ENCODE measurements at regions not wholly inside any gene's neighbourhood (a gene's known extent, or its start where the extent isn't known, plus 50 kb on each side); places are given as distances from the start of the nearest gene placed in this dataset.

DNA sequence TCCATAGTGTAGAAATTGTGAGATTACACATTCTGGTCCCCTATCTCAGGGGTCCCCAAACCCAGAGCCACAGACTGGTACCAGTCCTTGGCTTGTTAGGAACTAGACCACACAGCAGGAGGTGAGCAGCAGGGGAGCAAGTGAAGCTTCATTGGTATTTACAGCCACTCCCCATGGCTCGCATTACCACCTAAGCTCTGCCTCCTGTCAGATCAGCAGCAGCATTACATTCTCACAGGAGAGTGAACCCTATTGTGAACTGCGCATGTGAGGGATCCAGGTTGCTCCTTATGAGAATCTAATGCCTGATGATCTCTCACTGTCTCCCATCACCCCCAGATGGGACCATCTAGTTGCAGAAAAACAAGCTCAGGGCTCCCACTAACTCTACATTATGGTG, 229.7 kb upstream of the IRF2BP2 start:
- ATAC-seq (no peak), DNase-seq (no peak)
- TF ChIP-seq, protein P1, sequence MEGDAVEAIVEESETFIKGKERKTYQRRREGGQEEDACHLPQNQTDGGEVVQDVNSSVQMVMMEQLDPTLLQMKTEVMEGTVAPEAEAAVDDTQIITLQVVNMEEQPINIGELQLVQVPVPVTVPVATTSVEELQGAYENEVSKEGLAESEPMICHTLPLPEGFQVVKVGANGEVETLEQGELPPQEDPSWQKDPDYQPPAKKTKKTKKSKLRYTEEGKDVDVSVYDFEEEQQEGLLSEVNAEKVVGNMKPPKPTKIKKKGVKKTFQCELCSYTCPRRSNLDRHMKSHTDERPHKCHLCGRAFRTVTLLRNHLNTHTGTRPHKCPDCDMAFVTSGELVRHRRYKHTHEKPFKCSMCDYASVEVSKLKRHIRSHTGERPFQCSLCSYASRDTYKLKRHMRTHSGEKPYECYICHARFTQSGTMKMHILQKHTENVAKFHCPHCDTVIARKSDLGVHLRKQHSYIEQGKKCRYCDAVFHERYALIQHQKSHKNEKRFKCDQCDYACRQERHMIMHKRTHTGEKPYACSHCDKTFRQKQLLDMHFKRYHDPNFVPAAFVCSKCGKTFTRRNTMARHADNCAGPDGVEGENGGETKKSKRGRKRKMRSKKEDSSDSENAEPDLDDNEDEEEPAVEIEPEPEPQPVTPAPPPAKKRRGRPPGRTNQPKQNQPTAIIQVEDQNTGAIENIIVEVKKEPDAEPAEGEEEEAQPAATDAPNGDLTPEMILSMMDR (IDR thresholded peaks at IDR 0.05) = no peak
- no peak overlapping the region for H3K4me3 ChIP-seq
- peaks cover 4 to 82% (median 29%) of the 10 kb centered on the region in 9 donors for H3K4me1 ChIP-seq
- H3K36me3 ChIP-seq = no peaks in the 10 kb centered on the region
- H3K9me3 ChIP-seq = no peaks in the 10 kb centered on the region
- 98 to 99% methylated on average over 2 of the region's 2 CpGs for WGBS, 2 donors
- H3K27me3 ChIP-seq = no peaks in the 10 kb centered on the region
- intact Hi-C loops (cut with DNase I) = loop anchor here in 3 of 10 donors (10.0 kb wide), 3 partner anchors 85 to 115 kb away; no protein-coding TSS in a partner anchor
- no peak overlapping the region for H3K27ac ChIP-seq

DNA sequence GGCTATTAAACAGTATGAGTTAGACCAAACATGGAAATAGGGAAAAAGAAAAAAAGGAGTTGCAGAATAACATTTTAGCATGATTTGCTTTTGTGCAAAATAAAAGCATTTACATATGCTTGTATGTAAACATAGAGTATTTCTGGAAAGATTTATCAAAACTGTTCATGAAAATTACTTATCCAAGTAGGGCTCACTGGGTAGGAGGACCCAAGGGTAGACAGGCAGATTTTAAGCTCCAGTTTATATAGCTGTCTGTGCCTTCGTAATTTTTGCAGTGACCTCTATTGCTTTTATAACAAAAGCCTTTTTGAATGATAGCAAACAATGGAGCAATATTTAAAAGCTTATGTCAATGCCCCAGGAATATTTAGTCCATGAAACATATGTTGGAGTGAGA, 228.8 kb upstream of the IRF2BP2 start:
- no peaks in the 10 kb centered on the region for H3K27me3 ChIP-seq
- peak overlapping the region in 1 of 10 donors; percentile 56 for H3K27ac ChIP-seq
- DNase-seq = no peak
- intact Hi-C loops (cut with DNase I) = loop anchor here in 1 of 10 donors (10.0 kb wide), 1 partner anchor 84 kb away; no protein-coding TSS in a partner anchor
- no peaks in the 10 kb centered on the region for H3K9me3 ChIP-seq
- ATAC-seq = no peak
- no peak overlapping the region for H3K4me3 ChIP-seq
- TF ChIP-seq, protein P1 (IDR thresholded peaks at IDR 0.05) = no peak
- 90 to 94% methylated on average over 1 of the region's 1 CpG for WGBS, 2 donors
- peaks cover 4 to 74% (median 21%) of the 10 kb centered on the region in 9 donors for H3K4me1 ChIP-seq
- no peaks in the 10 kb centered on the region for H3K36me3 ChIP-seq

DNA sequence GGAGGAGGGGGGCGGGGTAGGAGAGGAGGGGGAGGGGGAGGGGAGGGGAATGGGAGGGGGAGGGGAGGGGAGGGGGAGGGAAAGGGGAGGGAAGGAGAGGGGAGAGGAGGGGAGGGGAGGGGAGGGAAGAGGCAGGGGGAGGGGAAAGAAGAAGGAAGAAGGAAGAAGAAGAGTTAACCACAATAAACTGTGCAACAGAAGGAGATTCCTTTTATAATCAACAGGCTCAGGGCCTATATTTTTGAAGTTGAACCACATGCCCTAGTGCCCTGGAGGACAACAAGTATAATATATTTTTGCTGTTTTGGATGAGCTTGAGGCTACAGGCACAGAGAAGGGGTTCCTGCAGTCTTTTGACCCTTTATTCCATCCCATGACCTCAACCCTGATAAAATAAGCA, 228.2 kb upstream of the IRF2BP2 start:
- Histone ChIP-seq H3K4me1 (peaks cover 4 to 67% (median 14%) of the 10 kb centered on the region in 9 donors), H3K9me3 (no peaks in the 10 kb centered on the region), H3K4me3 (no peak overlapping the region), H3K27me3 (no peaks in the 10 kb centered on the region), H3K27ac (peak overlapping the region in 1 of 10 donors; percentile 56), H3K36me3 (no peaks in the 10 kb centered on the region)
- intact Hi-C loops (cut with DNase I) = loop anchor here in 1 of 10 donors (10.0 kb wide), 1 partner anchor 83 kb away; no protein-coding TSS in a partner anchor
- WGBS, 2 donors = no CpG with 5 or more reads among the region's 1 CpG
- no peak for ATAC-seq
- TF ChIP-seq, protein P1 (IDR thresholded peaks at IDR 0.05) = no peak
- no peak for DNase-seq

GRCh38 chr1:234837713-234838112, 227.7 kb upstream of the IRF2BP2 start:
- no peak overlapping the region for H3K4me3 ChIP-seq
- no peak overlapping the region for H3K27ac ChIP-seq
- no peaks in the 10 kb centered on the region for H3K27me3 ChIP-seq
- intact Hi-C loops (cut with DNase I) = loop anchor here in 1 of 10 donors (10.0 kb wide), 1 partner anchor 83 kb away; no protein-coding TSS in a partner anchor
- H3K36me3 ChIP-seq = no peaks in the 10 kb centered on the region
- TF ChIP-seq, protein P1 (IDR thresholded peaks at IDR 0.05) = no peak
- H3K9me3 ChIP-seq = no peaks in the 10 kb centered on the region
- DNase-seq (no peak), ATAC-seq (no peak)
- peaks cover 0 to 63% (median 10%) of the 10 kb centered on the region in 9 donors for H3K4me1 ChIP-seq

All from heart right ventricle (tissue), 16 donors.